Endothelial cell of umbilical vein (primary cell): ENCODE measurements at regions not wholly inside any gene's neighbourhood (a gene's known extent, or its start where the extent isn't known, plus 50 kb on each side); places are given as distances from the start of the nearest gene placed in this dataset.

ENCODE experiments used
- BruUV-seq: library from RNA; stranded (reverse); fragments of 400-500 nt; replicated peaks from 2 replicates; lab custom pipeline; 2021; lab: Mats Ljungman, UMichigan
- CTCF ChIA-PET: fragments of 300-600, 350-600 bp; sonication (Branson Sonifier 250); formaldehyde crosslinking; loops from one replicate; lab custom pipeline; 2021; ENCODE audit warnings: antibody characterized with exemption, inconsistent platforms; lab: Charles Lee
- POLR2A ChIA-PET: fragments of 300-600, 350-600 bp; sonication (Branson Sonifier 250); formaldehyde crosslinking; loops from one replicate; lab custom pipeline; 2021; ENCODE audit warnings: antibody characterized with exemption, inconsistent platforms; lab: Charles Lee
- DNase-seq: peaks from one replicate; pipeline ENCODE4 v3.0.0-alpha.2; 2011; ENCODE audit warnings: low read depth, low spot score
- FAIRE-seq: peaks from 2 replicates; lab custom pipeline; 2011; peaks lifted over from hg19 to GRCh38; lab: Jason Lieb, UNC
- H2AFZ ChIP-seq: 2 replicates; pipeline ENCODE4 v1.6.0; 2012; ENCODE audit warnings: low read depth, low read length, control low read depth, inconsistent platforms
- H3K27ac ChIP-seq: 2 replicates; pipeline ENCODE4 v1.5.1; 2011; ENCODE audit warnings: low read depth, mild to moderate bottlenecking, control low read depth, low read length, moderate library complexity; ENCODE audit not compliant: insufficient read depth
- H3K27me3 ChIP-seq, 2 experiments: 2 replicates each; pipeline versions ENCODE4 v1.6.0 to v1.6.1; 2011; ENCODE audit warnings: low read length in 2 of 2, mixed read lengths in 1 of 2; ENCODE audit not compliant: control insufficient read depth in 2 of 2, insufficient read depth in 2 of 2
- H3K36me3 ChIP-seq, 2 experiments: 2 replicates in 1 of 2; 3 replicates in 1 of 2; pipeline ENCODE4 v1.5.1; 2011; ENCODE audit warnings: low read length in 2 of 2, mild to moderate bottlenecking in 1 of 2, moderate library complexity in 1 of 2; ENCODE audit not compliant: control insufficient read depth in 2 of 2, insufficient read depth in 2 of 2; ENCODE audit errors: extremely low read depth in 1 of 2
- H3K4me1 ChIP-seq: 3 replicates; pipeline ENCODE4 v1.5.1; 2011; ENCODE audit warnings: mild to moderate bottlenecking, low read length; ENCODE audit not compliant: control insufficient read depth, insufficient read depth; ENCODE audit errors: extremely low read depth
- H3K4me2 ChIP-seq: 2 replicates; pipeline ENCODE4 v1.6.1; 2011; ENCODE audit warnings: low read length, control low read depth, mixed read lengths; ENCODE audit not compliant: insufficient read depth
- H3K4me3 ChIP-seq, 3 experiments: fragments of 200-600 bp in 1 of 3; sonication (generic), shearing (Covaris generic) in 1 of 3; replicated peaks in 1 of 3; 2 replicates each; pipeline ENCODE4 v1.5.1; 2011 to 2016; ENCODE audit warnings: control low read depth in 3 of 3, low read length in 3 of 3, mild to moderate bottlenecking in 2 of 3, inconsistent platforms in 1 of 3, low read depth in 1 of 3, moderate library complexity in 1 of 3; ENCODE audit not compliant: insufficient read depth in 1 of 3
- H3K79me2 ChIP-seq: 2 replicates; pipeline ENCODE4 v1.6.0; 2012; ENCODE audit warnings: low read length, inconsistent platforms; ENCODE audit not compliant: control insufficient read depth, insufficient read depth
- H3K9ac ChIP-seq: replicated peaks from 2 replicates; pipeline ENCODE3; 2011; ENCODE audit warnings: low read length, control low read depth; ENCODE audit not compliant: insufficient read depth; ENCODE audit errors: extremely low read depth
- H3K9me1 ChIP-seq: replicated peaks from 3 replicates; pipeline ENCODE4 v1.6.0; 2011; ENCODE audit warnings: mild to moderate bottlenecking, low read length; ENCODE audit not compliant: control insufficient read depth, insufficient read depth; ENCODE audit errors: extremely low read depth
- H3K9me3 ChIP-seq: replicated peaks from 2 replicates; pipeline ENCODE4 v1.5.1; 2012; ENCODE audit warnings: low read length, inconsistent platforms; ENCODE audit not compliant: control insufficient read depth, insufficient read depth
- H4K20me1 ChIP-seq: replicated peaks from 2 replicates; pipeline ENCODE3; 2011; ENCODE audit warnings: mild to moderate bottlenecking, low read length; ENCODE audit not compliant: control insufficient read depth, insufficient read depth; ENCODE audit errors: extremely low read depth
- EZH2 ChIP-seq: IDR thresholded peaks from 2 replicates; pipeline ENCODE4 v1.6.1; 2012; ENCODE audit warnings: borderline replicate concordance, low read depth, mild to moderate bottlenecking, moderate library complexity, low read length, inconsistent platforms; ENCODE audit not compliant: severe bottlenecking
- FOS ChIP-seq: IDR thresholded peaks from 2 replicates; pipeline ENCODE4 v1.6.1; 2011; ENCODE audit warnings: mild to moderate bottlenecking, low read length, moderate library complexity, borderline replicate concordance; ENCODE audit not compliant: insufficient read depth
- GATA2 ChIP-seq: IDR thresholded peaks from 2 replicates; pipeline ENCODE4 v1.7.0; 2011; ENCODE audit warnings: low read depth, mild to moderate bottlenecking, moderate library complexity, mixed read lengths, low read length; ENCODE audit not compliant: insufficient read length, insufficient read depth
- JUN ChIP-seq: IDR thresholded peaks from 2 replicates; pipeline ENCODE4 v1.6.1; 2011; ENCODE audit warnings: borderline replicate concordance, low read depth; ENCODE audit not compliant: insufficient read length, insufficient read depth
- MYC ChIP-seq: IDR thresholded peaks from one replicate; pipeline ENCODE4 v1.6.1; 2011; ENCODE audit warnings: mild to moderate bottlenecking, low read depth, low read length
- POLR2A ChIP-seq: IDR thresholded peaks from 2 replicates; pipeline ENCODE4 v1.6.1; 2012; ENCODE audit warnings: low read depth, mild to moderate bottlenecking, control low read depth, low read length
- POLR2AphosphoS5 ChIP-seq: IDR thresholded peaks from 2 replicates; pipeline ENCODE4 v1.6.1; 2012; ENCODE audit warnings: low read depth, mild to moderate bottlenecking, control low read depth, low read length, moderate library complexity; ENCODE audit not compliant: insufficient read depth
- dilution Hi-C: fragments of 300-500 bp; cut with MboI; formaldehyde crosslinking; loops from one replicate; pipeline ENCODE4 v1.15.0; 2019; ENCODE audit warnings: low sequenced_read_pairs; ENCODE audit not compliant: extremely low pct_ligation_motif_present
- intact Hi-C: fragments of 100-400 bp; cut with micrococcal nuclease; formaldehyde crosslinking; loops from one replicate; pipeline ENCODE4 v1.10.0; 2022
- TF ChIP-seq, protein P1 (sequence below), 2 donors: IDR thresholded peaks; 1 replicate in 1 of 2; 2 replicates in 1 of 2; pipeline ENCODE4 v1.5.1; 2011; ENCODE audit warnings: low read length in 2 of 2, mild to moderate bottlenecking in 2 of 2, moderate library complexity in 2 of 2, control low read depth in 1 of 2, inconsistent platforms in 1 of 2, low read depth in 1 of 2; ENCODE audit not compliant: insufficient read depth in 1 of 2; ENCODE audit errors: extremely low read depth in 1 of 2
- TF ChIP-seq, protein P2 (sequence below): IDR thresholded peaks from 2 replicates; pipeline ENCODE4 v1.6.1; 2011; ENCODE audit not compliant: insufficient read depth, insufficient read length

DNA sequence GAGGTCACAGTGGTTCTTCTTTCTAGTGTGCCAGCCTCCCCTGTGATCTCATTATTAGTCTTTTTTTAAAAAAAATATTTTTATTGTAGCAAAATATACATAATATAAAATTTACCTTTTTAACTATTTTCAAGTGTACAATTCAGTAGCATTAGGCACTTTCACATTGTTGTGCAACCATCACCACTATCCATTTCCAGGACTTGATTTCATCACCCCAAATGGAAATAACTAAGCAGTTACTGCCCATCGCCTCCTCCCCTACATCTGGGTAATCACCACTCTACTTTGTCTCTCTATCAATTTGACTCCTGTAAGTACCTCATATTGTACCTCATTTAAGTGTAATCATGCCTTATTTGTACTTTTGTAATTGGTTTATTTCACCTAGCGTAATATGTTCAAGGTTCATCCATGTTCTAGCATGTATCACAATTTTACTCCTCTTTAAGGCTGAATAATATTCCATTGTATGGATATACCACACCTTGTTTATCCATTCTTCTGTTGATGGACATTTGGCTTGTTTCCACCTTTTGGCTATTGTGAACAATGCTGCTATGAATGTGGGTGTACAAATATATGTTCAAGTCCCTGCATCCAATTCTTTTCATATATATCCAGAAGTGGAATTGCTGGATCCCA is 68.6 kb upstream of the FYN start:
- dilution Hi-C loops (no loop called here), intact Hi-C loops (no loop called here)
- Histone ChIP-seq H3K4me1 (peaks cover 6% of the 10 kb centered on the region), H3K9me3 (no peaks in the 10 kb centered on the region), H3K9ac (no peak overlapping the region), H3K27me3 (no peaks in the 10 kb centered on the region), H3K4me2 (no peak overlapping the region), H3K27ac (no peak overlapping the region), H2AFZ (no peak overlapping the region), H3K4me3 (no peak overlapping the region), H3K36me3 (no peaks in the 10 kb centered on the region), H3K79me2 (no peaks in the 10 kb centered on the region), H3K9me1 (no peaks in the 10 kb centered on the region), H4K20me1 (no peaks in the 10 kb centered on the region)
- POLR2A ChIA-PET: no interaction called here
- CTCF ChIA-PET: no interaction called here
- no peak for FAIRE-seq
- TF ChIP-seq, protein P1, sequence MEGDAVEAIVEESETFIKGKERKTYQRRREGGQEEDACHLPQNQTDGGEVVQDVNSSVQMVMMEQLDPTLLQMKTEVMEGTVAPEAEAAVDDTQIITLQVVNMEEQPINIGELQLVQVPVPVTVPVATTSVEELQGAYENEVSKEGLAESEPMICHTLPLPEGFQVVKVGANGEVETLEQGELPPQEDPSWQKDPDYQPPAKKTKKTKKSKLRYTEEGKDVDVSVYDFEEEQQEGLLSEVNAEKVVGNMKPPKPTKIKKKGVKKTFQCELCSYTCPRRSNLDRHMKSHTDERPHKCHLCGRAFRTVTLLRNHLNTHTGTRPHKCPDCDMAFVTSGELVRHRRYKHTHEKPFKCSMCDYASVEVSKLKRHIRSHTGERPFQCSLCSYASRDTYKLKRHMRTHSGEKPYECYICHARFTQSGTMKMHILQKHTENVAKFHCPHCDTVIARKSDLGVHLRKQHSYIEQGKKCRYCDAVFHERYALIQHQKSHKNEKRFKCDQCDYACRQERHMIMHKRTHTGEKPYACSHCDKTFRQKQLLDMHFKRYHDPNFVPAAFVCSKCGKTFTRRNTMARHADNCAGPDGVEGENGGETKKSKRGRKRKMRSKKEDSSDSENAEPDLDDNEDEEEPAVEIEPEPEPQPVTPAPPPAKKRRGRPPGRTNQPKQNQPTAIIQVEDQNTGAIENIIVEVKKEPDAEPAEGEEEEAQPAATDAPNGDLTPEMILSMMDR (IDR thresholded peaks at IDR 0.05; ENCODE audit: extremely low read depth in 1 of 2, insufficient read depth in 1 of 2, low read depth in 1 of 2, low read length in 2 of 2): no peak
- TF ChIP-seq MYC (no peak), EZH2 (no peak), JUN (no peak)
- DNase-seq: no peak
- BruUV-seq: no TSS peak

DNA sequence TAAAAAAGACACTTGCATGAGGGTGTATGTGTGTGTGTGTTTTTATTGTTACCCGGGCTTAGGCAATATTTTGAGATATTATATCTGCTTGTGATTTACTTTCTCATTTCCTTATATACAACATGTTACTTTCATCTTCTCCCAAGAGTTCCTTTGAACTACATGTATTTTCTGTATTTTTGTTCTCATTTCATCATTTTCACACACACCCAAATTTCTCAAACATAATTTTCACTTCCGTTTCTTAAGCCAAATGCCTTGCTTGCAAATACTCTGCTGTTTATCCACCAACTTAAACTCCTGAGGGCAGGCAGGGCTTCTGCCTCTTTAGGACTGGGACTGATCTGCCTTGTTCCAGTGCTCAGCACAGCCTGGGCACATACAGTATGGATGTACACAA is 69.3 kb upstream of the FYN start:
- Histone ChIP-seq H2AFZ (no peak overlapping the region), H3K9ac (no peak overlapping the region), H3K4me2 (no peak overlapping the region), H3K27ac (no peak overlapping the region), H4K20me1 (no peaks in the 10 kb centered on the region), H3K4me1 (peaks cover 6% of the 10 kb centered on the region), H3K9me1 (no peaks in the 10 kb centered on the region), H3K9me3 (no peaks in the 10 kb centered on the region), H3K79me2 (no peaks in the 10 kb centered on the region), H3K4me3 (no peak overlapping the region), H3K36me3 (no peaks in the 10 kb centered on the region), H3K27me3 (no peaks in the 10 kb centered on the region)
- ChIA-PET CTCF (no interaction called here), POLR2A (interaction anchor here (1.0 kb wide), 1 partner anchor 24 kb away, joined by 3 read pairs; no protein-coding TSS in a partner anchor)
- TF ChIP-seq EZH2 (no peak), POLR2AphosphoS5 (no peak), POLR2A (no peak), MYC (no peak), GATA2 (no peak), JUN (no peak), FOS (no peak)
- TF ChIP-seq, protein P1 (IDR thresholded peaks at IDR 0.05; ENCODE audit: extremely low read depth in 1 of 2, insufficient read depth in 1 of 2, low read depth in 1 of 2, low read length in 2 of 2): no peak
- TF ChIP-seq, protein P2, sequence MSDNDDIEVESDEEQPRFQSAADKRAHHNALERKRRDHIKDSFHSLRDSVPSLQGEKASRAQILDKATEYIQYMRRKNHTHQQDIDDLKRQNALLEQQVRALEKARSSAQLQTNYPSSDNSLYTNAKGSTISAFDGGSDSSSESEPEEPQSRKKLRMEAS: no peak
- FAIRE-seq (no peak), DNase-seq (no peak)
- dilution Hi-C loops (no loop called here), intact Hi-C loops (no loop called here)
- no TSS peak for BruUV-seq
